Spleen (tissue), 11 donors: ENCODE measurements at regions not wholly inside any gene's neighbourhood (a gene's known extent, or its start where the extent isn't known, plus 50 kb on each side); places are given as distances from the start of the nearest gene placed in this dataset.

Experiments used
- DNase-seq: peaks from one replicate; pipeline ENCODE4 v3.0.0-alpha.2; 2020
- H3K27ac ChIP-seq, 8 donors: fragments of 200-600 bp; sonication (generic) in 7 of 8; 1 replicate in 4 of 8; 2 replicates in 4 of 8; pipeline versions ENCODE4 v1.5.0 to v1.8.0; 2016 to 2021; ENCODE audit warnings: inconsistent platforms in 4 of 8, mild to moderate bottlenecking in 4 of 8, moderate library complexity in 1 of 8
- H3K27me3 ChIP-seq, 7 donors: fragments of 200-600 bp; sonication (generic) in 6 of 7; replicated peaks in 1 of 7; 1 replicate in 4 of 7; 2 replicates in 3 of 7; pipeline versions ENCODE4 v1.5.0 to v1.8.0; 2016 to 2021; ENCODE audit warnings: inconsistent platforms in 3 of 7, mild to moderate bottlenecking in 1 of 7
- H3K36me3 ChIP-seq, 6 donors: fragments of 200-600 bp; sonication (generic) in 5 of 6; 1 replicate in 4 of 6; 2 replicates in 2 of 6; pipeline versions ENCODE4 v1.5.0 to v1.8.0; 2016 to 2021; ENCODE audit warnings: inconsistent platforms in 2 of 6
- H3K4me1 ChIP-seq, 6 donors: fragments of 200-600 bp; sonication (generic) in 5 of 6; 1 replicate in 3 of 6; 2 replicates in 3 of 6; pipeline versions ENCODE4 v1.5.0 to v1.8.0; 2016 to 2021; ENCODE audit warnings: inconsistent platforms in 3 of 6
- H3K4me3 ChIP-seq, 8 donors: fragments of 200-600 bp; sonication (generic) in 7 of 8; 1 replicate in 4 of 8; 2 replicates in 4 of 8; pipeline versions ENCODE4 v1.5.0 to v1.8.0; 2016 to 2021; ENCODE audit warnings: inconsistent platforms in 4 of 8, mild to moderate bottlenecking in 4 of 8, moderate library complexity in 2 of 8
- H3K9me3 ChIP-seq, 8 donors: fragments of 200-600 bp; sonication (generic) in 7 of 8; 1 replicate in 4 of 8; 2 replicates in 4 of 8; pipeline versions ENCODE4 v1.5.0 to v1.8.0; 2016 to 2021; ENCODE audit warnings: inconsistent platforms in 4 of 8
- POLR2A ChIP-seq, 3 donors: fragments of 450-650 bp; IDR thresholded peaks; one replicate each; pipeline ENCODE4 v1.5.1; 2017; ENCODE audit warnings: antibody characterized with exemption in 3 of 3, mild to moderate bottlenecking in 1 of 3
- POLR2AphosphoS5 ChIP-seq, 3 donors: sonication (generic); formaldehyde crosslinking; IDR thresholded peaks; one replicate each; pipeline ENCODE4 v1.5.1; 2017; ENCODE audit warnings: antibody characterized with exemption in 3 of 3
- WGBS, 5 donors: extraction: QIAGEN DNeasy Blood & Tissue Kit in 3 of 5; methylation state at CpG; one replicate each; pipeline versions ENCODE4 v1.1.5 to v1.1.7; 2013 to 2018; 5-methylcytosine and 5-hydroxymethylcytosine counted together
- intact Hi-C: fragments of 100-400 bp; cut with DNase I; formaldehyde crosslinking; loops from one replicate; pipeline ENCODE4 v1.15.0; 2023; ENCODE audit warnings: low total_unique reads
- TF ChIP-seq, protein P1 (sequence below), 11 experiments: fragments of 200-600 bp in 7 of 11; fragments of 450-650 bp in 4 of 11; sonication (generic) in 4 of 11; IDR thresholded peaks in 8 of 11; conservative IDR thresholded peaks in 3 of 11; 1 replicate in 7 of 11; 2 replicates in 4 of 11; pipeline versions ENCODE4 v1.4.0 to v1.8.0; 2016 to 2021; ENCODE audit warnings: antibody characterized with exemption in 11 of 11, inconsistent platforms in 4 of 11, mild to moderate bottlenecking in 1 of 11
- donor health status: healthy with polysubstance abuse.
- donor health status: DM: no; HTN: no; CAD: no; lungs with moderate emphysema.
- donor health status: DM: no; HTN: no; CAD: no.
- donor health status: Bipolar disorder and iron deficiency.
- donor health status: healthy.
- donor health status: DM: no; HTN: no; CAD: no.
- donor health status: DM: yes; HTN: yes; CAD: no.

DNA sequence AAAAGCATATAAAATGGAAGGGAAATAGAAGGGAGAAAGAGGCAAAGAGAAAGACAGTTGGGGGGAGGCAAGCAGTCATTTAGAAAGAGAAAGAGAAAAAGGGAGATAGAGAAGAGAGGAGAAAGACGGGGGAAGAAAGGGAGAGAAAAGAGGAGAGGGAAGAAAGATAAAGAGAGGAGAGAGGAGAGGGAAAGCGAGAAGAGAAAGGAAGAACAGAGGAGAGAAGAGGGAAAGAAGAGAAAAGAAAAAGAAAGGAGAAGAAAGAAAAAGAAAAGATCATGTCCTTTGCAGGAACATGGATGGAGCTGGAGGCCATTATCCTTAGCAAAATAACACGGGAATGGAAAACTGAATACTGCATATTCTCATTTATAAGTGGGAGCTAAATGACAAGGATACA lies 247.7 kb downstream of the MIAT start:
- TF ChIP-seq, protein P1, sequence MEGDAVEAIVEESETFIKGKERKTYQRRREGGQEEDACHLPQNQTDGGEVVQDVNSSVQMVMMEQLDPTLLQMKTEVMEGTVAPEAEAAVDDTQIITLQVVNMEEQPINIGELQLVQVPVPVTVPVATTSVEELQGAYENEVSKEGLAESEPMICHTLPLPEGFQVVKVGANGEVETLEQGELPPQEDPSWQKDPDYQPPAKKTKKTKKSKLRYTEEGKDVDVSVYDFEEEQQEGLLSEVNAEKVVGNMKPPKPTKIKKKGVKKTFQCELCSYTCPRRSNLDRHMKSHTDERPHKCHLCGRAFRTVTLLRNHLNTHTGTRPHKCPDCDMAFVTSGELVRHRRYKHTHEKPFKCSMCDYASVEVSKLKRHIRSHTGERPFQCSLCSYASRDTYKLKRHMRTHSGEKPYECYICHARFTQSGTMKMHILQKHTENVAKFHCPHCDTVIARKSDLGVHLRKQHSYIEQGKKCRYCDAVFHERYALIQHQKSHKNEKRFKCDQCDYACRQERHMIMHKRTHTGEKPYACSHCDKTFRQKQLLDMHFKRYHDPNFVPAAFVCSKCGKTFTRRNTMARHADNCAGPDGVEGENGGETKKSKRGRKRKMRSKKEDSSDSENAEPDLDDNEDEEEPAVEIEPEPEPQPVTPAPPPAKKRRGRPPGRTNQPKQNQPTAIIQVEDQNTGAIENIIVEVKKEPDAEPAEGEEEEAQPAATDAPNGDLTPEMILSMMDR (IDR thresholded peaks at IDR 0.05 in 8 of 11, conservative IDR thresholded peaks at IDR 0.05 in 3 of 11) = no peak
- TF ChIP-seq POLR2A (IDR thresholded peaks at IDR 0.05) = no peak
- TF ChIP-seq POLR2AphosphoS5 (IDR thresholded peaks at IDR 0.05) = no peak
- H3K27me3 ChIP-seq = peaks cover 0 to 38% (median 9%) of the 10 kb centered on the region in 7 donors
- intact Hi-C loops = no loop called here
- 69 to 74% (median 70%) methylated on average over 3 of the region's 3 CpGs for WGBS, 5 donors
- DNase-seq = no peak
- no peaks in the 10 kb centered on the region for H3K36me3 ChIP-seq
- H3K4me3 ChIP-seq = no peak overlapping the region
- no peak overlapping the region for H3K27ac ChIP-seq
- H3K4me1 ChIP-seq = peaks cover 0 to 18% (median 9%) of the 10 kb centered on the region in 6 donors
- H3K9me3 ChIP-seq = peaks cover 0 to 10% (median 5%) of the 10 kb centered on the region in 8 donors

DNA sequence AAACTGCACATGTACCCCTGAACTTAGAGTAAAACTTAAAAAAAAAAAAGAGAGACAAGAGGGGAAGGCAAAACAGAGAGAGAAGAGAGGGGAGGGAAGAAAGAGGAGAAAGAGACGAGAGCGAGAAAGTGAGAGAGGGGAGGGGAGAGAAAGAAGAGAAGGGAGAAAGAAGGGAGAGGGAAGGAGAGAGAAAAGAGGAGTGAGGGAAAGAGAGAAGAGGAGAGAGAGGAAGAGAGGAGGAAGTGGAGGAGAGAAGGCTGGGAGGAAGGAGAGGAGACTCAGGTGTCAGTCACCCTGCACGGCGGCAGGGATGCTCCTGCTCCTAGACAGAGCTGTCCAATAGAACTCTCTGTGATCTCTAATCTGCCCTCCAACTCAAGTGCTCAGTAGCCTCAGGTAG lies 248.3 kb downstream of the MIAT start:
- intact Hi-C loops = no loop called here
- DNase-seq = no peak
- H3K36me3 ChIP-seq = no peaks in the 10 kb centered on the region
- TF ChIP-seq, protein P1 (IDR thresholded peaks at IDR 0.05 in 8 of 11, conservative IDR thresholded peaks at IDR 0.05 in 3 of 11) = no peak
- TF ChIP-seq POLR2A (IDR thresholded peaks at IDR 0.05) (no peak), POLR2AphosphoS5 (IDR thresholded peaks at IDR 0.05) (no peak)
- H3K4me3 ChIP-seq = no peak overlapping the region
- peaks cover 0 to 10% (median 5%) of the 10 kb centered on the region in 8 donors for H3K9me3 ChIP-seq
- peaks cover 0 to 18% (median 9%) of the 10 kb centered on the region in 6 donors for H3K4me1 ChIP-seq
- 52 to 73% (median 62%) methylated on average over 4 of the region's 4 CpGs for WGBS, 5 donors
- H3K27ac ChIP-seq = no peak overlapping the region
- peaks cover 0 to 32% (median 8%) of the 10 kb centered on the region in 7 donors for H3K27me3 ChIP-seq

DNA sequence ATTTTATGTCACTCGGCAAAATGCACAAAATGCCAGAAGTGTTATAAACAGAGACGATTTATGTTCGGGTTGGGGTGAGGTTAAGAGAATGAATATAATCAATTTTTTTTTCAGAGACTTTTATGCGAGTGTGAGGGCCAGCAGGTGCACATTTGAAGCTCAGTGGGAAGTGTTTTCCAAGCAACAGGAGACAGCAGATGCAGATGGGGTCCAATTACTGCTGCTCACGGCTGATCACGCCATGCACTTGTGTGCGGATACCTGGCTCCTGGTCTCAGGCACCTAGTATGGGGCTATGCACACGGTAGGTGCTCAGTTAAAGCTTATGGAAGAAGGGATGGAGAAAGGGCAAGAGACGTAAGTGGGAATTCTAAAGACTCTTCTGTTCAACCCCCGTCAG lies 249.1 kb downstream of the MIAT start:
- 80 to 86% (median 85%) methylated on average over 10 of the region's 10 CpGs for WGBS, 5 donors
- DNase-seq = no peak

DNA sequence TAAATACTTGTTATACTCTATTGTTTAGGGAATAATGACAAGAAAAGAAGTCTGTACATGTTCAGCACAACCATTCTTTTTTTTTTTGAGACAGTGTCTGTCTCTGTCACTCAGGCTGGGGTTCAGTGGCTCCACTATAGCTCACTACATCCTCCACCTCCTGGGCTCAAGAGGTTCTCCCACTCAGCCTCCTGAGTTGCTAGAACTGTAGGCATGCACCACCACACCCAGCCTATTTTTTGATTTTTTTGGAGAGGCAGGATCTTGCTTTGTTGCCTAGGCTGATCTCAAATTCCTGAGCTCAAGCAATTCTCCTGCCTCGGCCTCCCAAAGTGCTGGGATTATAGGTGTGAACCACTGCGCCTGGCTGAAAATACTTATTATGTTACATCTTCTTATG lies 250.0 kb downstream of the MIAT start:
- no peak for DNase-seq
- Histone ChIP-seq H3K9me3 (peaks cover 0 to 10% (median 5%) of the 10 kb centered on the region in 8 donors), H3K4me3 (no peak overlapping the region), H3K27me3 (peaks cover 0 to 21% (median 0%) of the 10 kb centered on the region in 7 donors), H3K36me3 (no peaks in the 10 kb centered on the region), H3K4me1 (peaks cover 0 to 12% (median 6%) of the 10 kb centered on the region in 6 donors), H3K27ac (no peak overlapping the region)
- TF ChIP-seq, protein P1 (IDR thresholded peaks at IDR 0.05 in 8 of 11, conservative IDR thresholded peaks at IDR 0.05 in 3 of 11) = no peak
- TF ChIP-seq POLR2AphosphoS5 (IDR thresholded peaks at IDR 0.05) (no peak), POLR2A (IDR thresholded peaks at IDR 0.05) (no peak)
- 88 to 99% (median 94%) methylated on average over 2 of the region's 2 CpGs for WGBS, 5 donors
- intact Hi-C loops = no loop called here

More for the DNA sequence above, 249.1 kb downstream of the MIAT start:
- peaks cover 0 to 10% (median 5%) of the 10 kb centered on the region in 8 donors for H3K9me3 ChIP-seq
- peaks cover 0 to 24% (median 2%) of the 10 kb centered on the region in 7 donors for H3K27me3 ChIP-seq
- no peak for TF ChIP-seq POLR2AphosphoS5 (IDR thresholded peaks at IDR 0.05)
- intact Hi-C loops = no loop called here
- H3K4me1 ChIP-seq = peaks cover 0 to 18% (median 9%) of the 10 kb centered on the region in 6 donors
- H3K4me3 ChIP-seq = no peak overlapping the region
- no peak overlapping the region for H3K27ac ChIP-seq
- no peaks in the 10 kb centered on the region for H3K36me3 ChIP-seq

DNA sequence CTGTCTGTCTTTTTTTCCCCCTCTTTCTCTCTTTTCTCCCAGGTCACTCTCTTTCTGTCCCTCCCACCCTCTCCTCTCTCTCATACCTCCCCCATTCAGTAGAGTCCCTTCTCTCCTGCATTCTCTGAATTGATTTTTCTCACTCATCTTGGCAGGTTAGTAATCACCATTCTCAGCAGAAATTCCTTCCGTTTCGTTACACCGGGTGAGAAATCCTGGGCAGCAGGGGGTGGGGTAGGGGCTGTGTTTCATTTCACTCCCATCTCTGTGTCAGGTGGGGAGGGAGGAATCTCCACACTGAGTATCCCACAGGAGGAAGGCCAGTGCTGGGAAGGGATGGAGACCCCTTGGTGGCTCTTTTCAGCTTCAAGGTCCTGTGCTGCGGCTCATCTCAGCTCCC lies 253.5 kb downstream of the MIAT start:
- no peak overlapping the region for H3K4me3 ChIP-seq

More for the DNA sequence above, 253.5 kb downstream of the MIAT start:
- DNase-seq = no peak
- WGBS, 5 donors = 33 to 60% (median 47%) methylated on average over 4 of the region's 4 CpGs
- Histone ChIP-seq H3K36me3 (no peaks in the 10 kb centered on the region), H3K27ac (no peak overlapping the region), H3K4me1 (no peaks in the 10 kb centered on the region), H3K9me3 (peaks cover 0 to 10% (median 5%) of the 10 kb centered on the region in 8 donors), H3K27me3 (peaks cover 0 to 35% (median 4%) of the 10 kb centered on the region in 7 donors)
- TF ChIP-seq POLR2A (IDR thresholded peaks at IDR 0.05) (no peak), POLR2AphosphoS5 (IDR thresholded peaks at IDR 0.05) (no peak)
- TF ChIP-seq, protein P1 (IDR thresholded peaks at IDR 0.05 in 8 of 11, conservative IDR thresholded peaks at IDR 0.05 in 3 of 11) = no peak
- intact Hi-C loops = no loop called here
